Adrenal gland (tissue), 5 donors: ENCODE measurements at regions not wholly inside any gene's neighbourhood (a gene's known extent, or its start where the extent isn't known, plus 50 kb on each side); places are given as distances from the start of the nearest gene placed in this dataset.

Experiments used
- CTCF ChIP-seq, 6 experiments: fragments of 450-650 bp in 4 of 6; fragments of 200-600 bp in 2 of 6; sonication (generic) in 1 of 6; IDR thresholded peaks; 1 replicate in 5 of 6; 2 replicates in 1 of 6; pipeline versions ENCODE4 v1.5.1 to v1.8.0; 2016 to 2021; ENCODE audit warnings: antibody characterized with exemption in 6 of 6, mild to moderate bottlenecking in 2 of 6, moderate library complexity in 1 of 6
- POLR2A ChIP-seq, 2 donors: fragments of 450-650 bp; IDR thresholded peaks; one replicate each; pipeline ENCODE4 v1.6.1; 2017; ENCODE audit warnings: antibody characterized with exemption in 2 of 2, mild to moderate bottlenecking in 2 of 2, moderate library complexity in 1 of 2
- donor health status: DM: no; HTN: no; CAD: no.

- TF ChIP-seq CTCF (IDR thresholded peaks at IDR 0.05) (no peak), POLR2A (IDR thresholded peaks at IDR 0.05) (no peak)
Measured at GRCh38 chr13:75076476-75076875, 405.5 kb downstream of the TBC1D4 start.
